ENCODE measurements at regions not wholly inside any gene's neighbourhood (a gene's known extent, or its start where the extent isn't known, plus 50 kb on each side); places are given as distances from the start of the nearest gene placed in this dataset.

DNA sequence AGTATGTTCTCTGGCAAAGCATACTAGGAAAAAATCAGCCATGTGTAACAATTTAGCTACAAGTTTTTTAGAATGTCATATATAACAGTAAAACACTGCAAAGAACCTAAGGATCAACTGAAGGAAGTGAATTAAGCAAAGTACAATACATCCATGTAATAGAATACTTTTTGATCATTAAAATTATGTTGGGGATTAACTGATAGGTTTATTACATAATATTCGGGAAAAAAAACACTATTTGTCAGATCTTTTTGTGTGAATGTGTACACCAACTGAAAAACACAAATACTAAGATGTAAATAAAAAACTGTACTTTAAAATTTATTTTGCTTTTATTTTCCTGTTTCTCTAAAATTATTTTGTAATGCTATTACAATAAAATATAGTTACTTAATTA, 185.5 kb upstream of the DYNLRB2 start:
- no peak for DNase-seq

DNA sequence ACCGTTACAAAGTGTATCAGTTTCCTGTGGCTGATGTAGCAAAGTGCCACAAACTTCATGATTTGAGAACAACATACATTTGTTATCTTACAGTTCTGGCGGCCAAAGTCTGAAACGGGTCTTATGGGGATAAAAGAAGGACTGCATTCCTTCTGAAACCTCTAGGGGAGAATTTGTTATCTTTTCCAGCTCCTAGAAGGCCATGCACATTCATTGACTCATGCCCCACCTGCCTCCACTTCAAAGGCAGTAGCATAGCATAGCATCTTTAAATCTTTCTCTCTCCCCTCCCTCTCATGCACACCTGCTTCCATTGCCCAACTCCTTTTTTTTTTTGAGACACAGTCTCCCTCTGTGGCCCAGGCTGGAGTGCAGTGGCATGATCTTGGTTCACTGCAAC, 190.7 kb upstream of the DYNLRB2 start:
- DNase-seq: no peak

DNA sequence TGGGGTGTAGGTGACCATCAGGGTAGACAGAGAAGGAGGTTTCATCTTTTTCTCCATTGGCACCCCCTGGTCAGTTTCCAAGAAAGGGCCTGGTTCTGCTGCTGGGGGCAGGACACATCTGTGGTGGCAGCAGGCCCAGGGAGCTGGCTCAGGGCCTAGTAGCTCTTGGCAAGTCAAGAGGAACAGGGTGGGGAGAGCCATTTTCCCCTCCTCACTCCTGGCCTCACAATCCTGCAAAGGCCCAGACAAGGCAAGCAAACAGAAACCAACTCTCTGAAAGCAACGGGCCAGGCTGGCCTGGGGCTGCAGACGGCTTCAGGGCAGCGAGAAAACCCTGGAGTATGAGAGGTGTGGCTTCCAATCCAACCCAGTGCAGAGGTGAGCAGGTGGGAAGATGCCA, 192.9 kb upstream of the DYNLRB2 start:
- no peak for DNase-seq

DNA sequence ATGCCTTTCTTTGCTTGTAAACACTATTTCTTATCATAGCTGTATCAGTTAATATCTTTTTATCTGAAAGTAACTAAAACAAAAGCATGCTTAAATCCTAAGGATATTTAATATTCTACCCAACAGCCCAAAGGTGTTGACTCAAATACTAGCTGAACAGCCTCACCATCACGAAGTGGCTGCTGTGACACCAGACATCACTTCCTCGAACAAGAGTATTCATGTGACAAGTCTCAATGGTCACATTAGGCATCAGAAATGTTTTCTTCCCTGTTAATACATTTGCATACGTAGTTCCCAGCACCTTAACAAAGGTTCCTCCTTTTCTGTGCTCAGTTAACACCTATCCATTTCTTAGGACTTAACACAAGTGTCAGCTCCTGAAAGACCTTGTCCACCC, 193.8 kb upstream of the DYNLRB2 start:
- no peak for DNase-seq

DNA sequence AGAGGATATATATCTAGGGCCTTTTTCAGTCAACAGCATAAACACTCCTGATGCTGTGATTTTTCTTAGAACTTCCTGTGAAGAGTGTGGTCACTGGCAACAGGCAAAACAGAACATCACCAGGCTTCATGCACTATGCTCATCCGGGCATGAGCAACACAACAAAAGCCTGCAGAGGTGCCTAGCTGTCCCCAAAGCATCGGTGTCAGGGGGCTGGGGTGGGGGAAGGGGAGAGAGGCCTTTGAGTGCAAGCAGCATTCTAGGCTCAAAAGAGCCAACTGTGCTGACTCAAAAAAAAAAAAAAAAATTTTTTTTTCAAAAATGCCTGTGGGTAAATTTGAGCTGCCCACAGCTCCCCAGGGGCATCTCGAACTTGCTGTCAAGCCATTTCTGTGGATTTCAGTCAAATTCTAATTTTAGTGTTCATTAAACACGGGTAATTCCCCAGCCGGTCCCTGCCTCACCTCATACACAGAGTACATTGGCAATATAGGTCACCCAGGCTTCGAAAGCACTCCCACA, 194.6 kb upstream of the DYNLRB2 start:
- DNase-seq: no peak

DNA sequence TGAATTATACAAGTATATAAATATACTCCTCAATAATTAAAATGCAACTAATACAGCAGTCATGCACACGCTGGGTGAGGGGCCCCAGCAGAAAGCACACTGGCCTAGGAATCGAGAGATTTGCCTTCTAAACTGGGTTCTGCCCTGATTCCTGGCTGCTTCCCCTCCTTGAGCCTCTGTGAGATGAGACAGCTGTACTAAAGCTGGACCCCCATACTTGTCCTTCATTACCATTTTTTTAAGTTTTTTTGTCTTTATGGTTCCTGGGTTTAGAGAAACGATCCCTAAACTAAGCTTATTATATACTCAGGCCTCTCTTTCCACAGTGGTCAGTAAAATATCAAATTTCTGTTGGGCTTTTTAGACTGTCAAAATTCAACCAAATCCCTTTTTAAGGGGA, 195.1 kb upstream of the DYNLRB2 start:
- no peak for DNase-seq

DNA sequence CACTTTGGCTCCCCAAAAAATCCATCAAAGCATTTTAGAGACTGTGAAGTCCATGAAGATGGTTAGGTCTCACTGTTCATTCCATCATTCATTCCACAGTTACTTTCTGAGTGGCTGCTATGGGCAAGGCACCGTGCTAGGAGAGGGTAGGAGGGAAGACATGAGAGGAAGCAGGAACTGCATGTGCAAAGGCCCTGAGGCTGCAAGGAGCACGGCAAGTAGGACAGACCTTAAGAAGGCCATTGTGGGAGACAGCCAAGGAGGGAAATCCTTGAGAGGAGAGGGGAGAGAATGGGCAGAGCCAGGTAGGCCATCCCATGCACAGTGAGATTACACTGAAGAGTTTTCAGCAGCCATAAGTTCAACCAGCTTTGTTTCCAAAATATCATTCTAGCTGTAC, 196.2 kb upstream of the DYNLRB2 start:
- DNase-seq: no peak

DNA sequence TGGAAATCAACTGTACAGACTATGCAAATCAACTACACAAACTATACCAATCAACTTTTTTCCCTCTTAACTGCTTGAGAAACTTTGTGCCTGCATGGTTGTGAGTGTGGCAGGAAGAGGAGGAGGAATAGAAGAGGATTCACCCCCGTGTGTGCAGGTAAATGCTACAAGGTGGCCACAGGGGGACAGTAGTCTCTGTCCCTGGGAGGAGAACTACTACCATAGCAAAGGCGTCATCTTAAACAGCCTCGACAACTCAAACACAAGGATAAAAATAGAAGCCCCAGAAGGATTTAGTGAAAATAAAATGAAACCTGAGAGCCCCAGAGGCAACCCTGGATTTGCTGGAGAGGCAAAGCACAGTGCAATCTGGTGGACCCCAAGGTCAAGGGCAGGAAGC, 199.5 kb upstream of the DYNLRB2 start:
- DNase-seq: no peak

DNA sequence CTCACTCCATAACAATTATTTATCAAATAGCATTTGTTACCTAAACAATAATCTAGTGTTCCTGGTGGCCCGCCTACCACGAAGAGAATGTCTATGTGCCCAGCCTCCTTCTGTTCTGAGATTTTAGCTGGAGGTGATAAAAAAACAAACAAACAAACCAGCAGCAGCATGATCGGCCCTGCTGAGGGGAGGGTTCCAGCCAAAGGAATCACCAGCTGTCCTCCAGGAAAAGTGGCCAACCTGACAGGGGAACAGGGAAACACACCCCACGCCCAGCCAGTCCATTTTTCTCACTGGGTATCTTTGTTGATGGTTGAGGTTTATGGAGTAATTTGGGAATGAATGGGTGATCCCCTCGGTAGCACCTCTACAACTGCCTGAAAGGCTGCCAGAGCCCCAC, 203.0 kb upstream of the DYNLRB2 start:
- no peak for DNase-seq

DNA sequence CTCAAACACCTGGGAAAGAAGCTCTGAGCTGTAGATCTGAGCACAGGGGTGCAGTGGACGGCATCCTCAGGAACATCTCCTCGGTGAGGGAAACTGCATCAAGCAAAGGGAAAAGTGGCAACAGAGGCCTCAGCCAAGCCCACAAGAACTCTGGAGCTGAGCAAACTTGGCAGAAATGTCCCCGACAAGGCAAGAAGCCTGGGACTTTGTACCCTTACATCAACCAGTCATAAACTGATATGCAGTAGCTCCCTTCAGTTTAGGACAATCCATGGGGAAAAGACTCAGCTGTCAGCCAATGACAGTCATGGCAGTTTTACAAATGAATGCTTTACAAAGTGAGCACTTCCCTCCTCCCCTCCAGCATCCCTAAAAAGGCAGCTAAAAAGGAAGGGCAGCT, 210.0 kb upstream of the DYNLRB2 start:
- DNase-seq: no peak

DNA sequence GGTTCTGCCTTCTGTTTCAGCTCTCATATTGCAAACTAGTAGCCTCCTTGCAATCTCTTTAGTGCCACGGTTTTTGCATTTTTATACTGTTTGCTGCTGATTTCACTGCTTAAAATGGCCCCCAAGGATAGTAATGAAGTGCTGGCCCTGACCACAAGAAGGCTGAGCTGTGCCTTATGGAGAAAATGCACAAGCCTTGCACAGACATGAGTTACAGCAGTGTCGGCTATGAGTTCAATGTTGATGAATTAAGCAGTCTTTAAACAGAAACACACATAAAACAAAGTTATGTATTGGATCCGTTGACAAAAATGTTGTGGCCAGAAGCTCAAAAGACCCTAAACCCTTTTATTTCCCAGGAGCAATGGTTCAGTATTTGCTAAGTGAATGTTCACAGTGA, 210.6 kb upstream of the DYNLRB2 start:
- no peak for DNase-seq

DNA sequence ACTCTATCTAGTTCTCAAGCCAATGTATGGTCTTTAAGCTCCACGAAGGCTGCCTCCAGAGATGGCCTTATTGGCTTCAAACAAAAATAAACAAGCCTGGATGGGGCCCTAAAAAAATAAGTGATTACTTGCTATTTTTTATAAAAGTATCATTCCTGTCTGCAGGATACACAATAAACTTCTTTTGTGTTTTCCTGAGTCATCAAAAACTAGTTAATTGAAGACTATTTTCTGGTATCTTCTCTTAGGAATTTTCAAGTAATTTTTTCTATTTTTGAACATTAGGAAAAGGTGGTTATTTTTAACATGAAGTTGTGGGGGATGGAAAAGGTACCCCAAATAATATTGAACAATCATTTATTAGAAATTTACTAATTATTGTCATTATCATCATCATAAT, 213.1 kb upstream of the DYNLRB2 start:
- no peak for DNase-seq

DNA sequence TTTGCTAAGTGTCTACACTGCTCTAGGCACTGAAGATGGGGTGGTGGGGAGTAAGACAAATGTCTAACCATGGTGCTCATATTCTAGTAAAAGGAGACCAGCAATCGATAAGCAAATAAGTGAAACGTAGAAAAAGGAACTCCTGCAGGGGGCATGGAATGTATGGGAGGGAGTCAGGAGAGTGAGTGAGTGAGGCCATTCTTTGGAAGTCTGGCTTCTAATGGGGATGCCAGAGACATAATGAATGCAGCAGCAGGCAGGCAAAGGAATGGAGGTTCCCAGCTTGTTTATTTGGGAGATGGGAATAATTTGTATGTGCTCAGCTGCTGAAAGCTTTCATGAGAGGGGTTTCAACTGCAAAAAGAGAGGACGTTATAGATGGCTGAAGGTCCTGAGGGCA, 216.4 kb upstream of the DYNLRB2 start:
- DNase-seq: no peak

DNA sequence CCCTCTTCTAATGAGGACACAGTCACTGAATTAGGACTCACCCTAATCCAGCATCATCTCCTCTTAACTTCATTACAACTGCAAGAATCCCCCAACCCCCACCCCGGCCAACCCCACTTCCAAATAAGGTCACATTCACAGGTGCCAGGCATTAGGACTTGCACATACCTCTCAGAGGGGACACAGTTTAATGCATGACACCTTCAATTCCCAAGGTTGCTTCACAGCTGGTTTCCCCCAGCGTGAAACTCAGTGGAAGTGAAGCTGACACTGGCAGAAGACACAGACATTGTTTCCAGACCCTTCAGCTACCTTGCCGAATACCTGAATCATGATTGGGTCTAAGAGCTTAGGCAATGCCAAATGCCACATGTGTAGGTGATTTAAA, 217.0 kb upstream of the DYNLRB2 start:
- no peak for DNase-seq

DNA sequence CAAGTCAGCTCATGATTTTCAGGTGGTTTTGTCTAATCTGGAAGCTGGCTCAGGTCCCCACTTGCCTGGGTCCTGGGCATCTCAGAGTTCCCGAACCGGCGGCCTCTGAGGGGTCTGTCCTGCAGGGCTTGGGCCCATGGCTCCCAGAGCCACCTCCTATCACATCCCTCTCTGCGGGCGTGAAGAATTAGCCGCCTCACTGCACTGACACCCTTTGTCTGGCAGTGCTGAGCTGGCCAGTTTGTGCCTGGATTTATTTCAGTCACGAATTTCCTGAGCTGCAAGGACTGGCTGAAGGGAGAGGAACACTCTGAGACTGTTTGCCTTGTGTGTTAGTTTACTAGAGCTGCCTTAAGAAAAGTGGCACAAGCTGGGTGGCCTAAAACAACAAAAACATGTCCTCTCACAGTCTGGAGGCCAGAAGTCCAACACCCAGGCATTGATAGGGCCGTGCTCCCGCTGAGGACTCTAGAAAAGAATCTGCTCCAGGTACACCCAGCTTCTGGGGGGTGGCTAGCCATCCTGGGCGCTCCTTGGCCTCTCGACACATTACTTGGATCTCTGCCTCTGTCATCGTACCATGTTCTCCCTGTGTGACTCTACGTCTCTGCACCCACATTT, 217.5 kb upstream of the DYNLRB2 start:
- DNase-seq: no peak

DNA sequence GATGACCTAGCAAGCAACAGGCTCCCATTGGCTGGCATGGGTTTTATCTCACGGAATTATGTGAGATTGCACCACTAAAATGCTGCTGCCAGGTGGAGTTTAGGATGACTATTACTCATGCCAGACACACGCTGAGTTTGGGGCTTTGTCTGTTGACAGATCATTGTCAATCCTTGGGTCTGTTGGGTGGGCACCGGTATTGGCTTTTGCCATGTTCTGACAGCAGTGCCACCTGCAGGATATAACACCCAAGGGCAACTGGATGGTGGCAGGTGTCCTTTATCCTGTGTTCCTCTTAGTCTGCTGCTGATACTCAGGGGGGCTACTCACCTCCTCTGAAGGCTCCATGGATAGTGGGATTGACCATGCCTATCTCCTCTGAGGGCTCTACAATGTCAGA, 221.6 kb upstream of the DYNLRB2 start:
- no peak for DNase-seq

DNA sequence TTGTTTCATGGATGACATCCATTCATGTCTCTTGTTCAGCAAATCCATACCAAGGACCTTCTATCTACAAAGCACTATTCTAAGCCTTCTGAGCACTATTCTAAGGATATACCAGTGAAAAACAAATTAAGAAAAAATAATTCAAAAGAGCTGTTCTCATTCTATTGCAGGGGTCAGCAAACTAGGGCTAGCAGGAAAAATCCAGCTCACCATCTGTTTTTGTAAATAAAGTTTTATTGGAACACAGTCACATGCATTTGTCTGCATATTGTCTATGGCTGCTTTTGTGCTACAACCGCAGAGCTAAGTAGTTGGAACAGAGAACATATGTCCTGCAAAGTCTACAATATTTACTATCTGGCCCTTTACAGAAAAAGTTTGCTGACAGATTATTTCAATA, 222.7 kb upstream of the DYNLRB2 start:
- DNase-seq: no peak

DNA sequence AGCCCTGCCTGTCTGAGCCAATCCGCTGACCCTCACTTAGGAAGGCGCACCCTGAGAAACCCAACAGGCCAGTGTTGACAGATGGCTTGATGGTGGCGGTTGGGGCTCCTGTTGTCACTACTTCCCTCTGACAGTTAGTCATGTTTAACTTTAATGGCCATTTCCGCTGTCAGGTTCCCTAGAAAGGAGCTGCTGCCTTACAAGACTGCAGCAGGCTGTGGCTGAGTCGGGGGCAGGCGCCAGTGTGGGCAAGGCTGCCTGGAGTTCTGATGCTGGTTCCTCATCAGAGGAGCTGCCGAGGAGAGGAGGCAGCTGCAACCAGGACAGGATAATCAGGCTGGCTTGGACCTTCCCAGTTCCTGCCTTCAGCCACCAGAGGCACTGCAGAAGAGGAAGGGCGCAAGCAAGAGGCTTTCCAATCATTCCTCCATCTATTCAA, 223.2 kb upstream of the DYNLRB2 start:
- DNase-seq: no peak

DNA sequence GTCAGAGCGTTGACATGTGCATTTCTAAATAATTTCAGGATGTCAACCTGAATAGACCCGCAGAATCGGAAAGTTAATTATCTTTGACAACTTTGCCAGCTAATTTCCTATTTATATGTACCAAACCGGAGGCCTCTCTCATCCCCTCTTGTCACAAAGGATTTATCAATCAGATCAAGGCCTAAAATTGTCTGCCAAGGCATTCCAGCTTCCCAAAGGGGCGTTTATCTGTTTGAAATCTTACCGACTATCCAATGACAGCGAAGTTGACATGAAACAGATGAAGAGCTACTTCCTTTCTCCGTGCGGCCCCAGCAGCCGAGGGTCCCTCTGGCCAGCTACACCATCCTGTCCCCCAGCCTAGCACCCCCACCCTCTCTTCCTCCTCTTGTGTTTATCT, 223.7 kb upstream of the DYNLRB2 start:
- no peak for DNase-seq

DNA sequence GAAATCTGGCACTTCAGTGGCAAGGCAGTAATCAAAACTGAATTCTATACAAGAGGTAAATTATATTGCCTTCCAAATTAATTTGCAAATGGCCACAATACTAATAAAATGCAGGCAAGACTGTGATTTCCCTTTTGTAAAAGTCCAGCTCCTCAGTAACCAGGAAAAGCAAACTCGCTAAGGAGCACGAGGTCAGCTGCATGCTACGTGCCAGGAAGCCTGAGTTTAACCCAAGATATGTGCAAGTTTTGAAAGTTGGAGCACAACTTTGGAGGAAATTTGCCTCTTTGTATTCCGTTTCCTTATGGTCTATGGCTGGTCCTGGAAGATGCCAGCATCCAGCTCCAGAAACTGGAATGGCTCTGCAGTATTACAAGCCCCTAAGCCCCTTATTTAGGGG, 226.8 kb upstream of the DYNLRB2 start:
- no peak for DNase-seq

DNA sequence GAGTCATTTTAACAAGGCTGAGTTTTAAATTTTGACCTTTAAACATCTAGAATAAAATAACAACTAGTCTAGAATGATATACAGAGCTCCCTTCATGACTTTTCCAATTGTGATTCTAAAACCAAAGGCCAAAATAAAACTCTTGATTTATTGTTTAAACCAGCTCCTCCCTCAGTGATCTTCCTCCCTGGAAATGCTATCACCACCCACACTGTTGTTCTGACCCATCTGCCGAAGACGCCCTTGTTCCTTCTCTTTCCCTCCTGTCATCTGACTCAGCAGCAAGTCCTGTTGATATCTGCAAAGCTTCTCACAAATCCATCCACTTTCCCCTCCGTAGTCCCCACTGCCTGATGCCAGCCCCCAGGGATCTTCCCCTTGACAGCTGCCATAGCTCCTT, 231.6 kb upstream of the DYNLRB2 start:
- DNase-seq: no peak

DNA sequence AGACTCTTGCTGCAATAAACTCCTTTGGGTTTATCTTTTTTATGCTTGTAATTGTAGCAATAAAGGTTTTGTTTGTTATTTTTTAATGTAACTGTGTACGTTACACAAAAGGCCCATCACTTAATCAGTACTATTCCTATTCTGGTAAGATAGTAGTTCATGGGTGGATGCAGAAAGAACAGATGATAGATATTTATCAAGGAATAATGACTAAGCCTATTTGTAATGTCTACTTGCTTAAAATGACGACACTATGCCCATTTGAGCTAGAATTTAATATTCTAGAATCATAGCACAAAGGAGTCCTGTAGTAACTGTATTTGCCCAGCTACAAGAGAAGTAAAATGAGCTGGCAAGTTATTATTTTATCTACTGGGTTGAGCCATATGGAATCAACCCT, 235.4 kb upstream of the DYNLRB2 start:
- no peak for DNase-seq

DNA sequence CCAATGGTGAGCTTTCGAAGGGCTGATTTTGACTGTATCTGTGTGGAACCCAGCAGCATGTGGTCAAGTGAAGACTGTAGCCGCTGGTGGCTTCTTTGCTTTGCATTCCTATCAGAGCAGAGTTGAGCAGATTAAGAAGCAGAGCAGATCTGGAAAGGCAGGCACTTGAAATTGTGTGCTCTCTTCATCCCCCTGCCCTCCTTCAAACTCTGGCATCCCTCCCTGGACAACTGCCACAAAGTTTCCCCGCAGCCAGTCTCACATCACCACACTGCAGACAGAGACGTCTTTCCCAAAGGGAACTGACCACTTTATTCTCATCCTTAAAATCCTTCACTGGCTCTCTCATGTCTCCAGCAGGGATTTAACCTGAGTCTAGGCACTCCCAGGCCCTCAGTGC, 237.1 kb upstream of the DYNLRB2 start:
- no peak for DNase-seq

DNA sequence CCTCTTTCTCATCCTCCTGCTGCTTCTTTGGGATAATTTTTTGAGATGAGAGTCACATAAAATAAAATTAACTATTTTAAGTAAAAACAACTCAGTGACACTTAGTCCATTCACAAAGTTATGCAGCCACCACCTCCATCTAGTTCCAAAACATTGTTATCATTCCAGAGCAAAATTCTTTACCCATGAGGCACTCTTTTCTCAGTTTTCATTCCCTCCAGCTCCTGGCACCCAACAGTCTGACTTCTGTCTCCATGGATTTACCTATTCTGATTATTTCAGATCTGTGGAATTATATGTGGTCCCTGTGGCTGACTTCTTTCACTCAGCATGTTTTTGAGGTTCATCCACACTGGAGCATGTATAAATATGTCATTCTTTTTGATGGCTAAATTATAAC, 239.9 kb upstream of the DYNLRB2 start:
- DNase-seq: no peak

DNA sequence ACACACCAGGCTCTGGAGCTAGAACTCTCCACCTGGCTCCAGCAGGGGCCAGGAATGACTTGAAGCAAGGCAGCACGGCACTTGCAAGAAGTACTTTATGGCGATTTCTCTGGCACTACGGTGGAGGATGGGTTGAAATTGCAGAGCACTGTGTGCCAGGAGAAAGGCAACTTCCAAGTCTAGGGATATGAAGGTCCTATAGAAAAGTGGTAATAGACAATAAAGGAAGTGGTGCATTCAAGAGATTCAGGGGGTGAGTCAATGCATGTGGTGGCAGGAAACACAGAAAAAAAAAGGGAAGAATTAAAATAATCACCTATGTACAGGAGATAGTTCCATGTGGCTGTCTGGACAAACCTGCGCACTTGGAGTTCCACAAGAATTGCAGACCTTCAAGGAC, 240.3 kb upstream of the DYNLRB2 start:
- no peak for DNase-seq

DNA sequence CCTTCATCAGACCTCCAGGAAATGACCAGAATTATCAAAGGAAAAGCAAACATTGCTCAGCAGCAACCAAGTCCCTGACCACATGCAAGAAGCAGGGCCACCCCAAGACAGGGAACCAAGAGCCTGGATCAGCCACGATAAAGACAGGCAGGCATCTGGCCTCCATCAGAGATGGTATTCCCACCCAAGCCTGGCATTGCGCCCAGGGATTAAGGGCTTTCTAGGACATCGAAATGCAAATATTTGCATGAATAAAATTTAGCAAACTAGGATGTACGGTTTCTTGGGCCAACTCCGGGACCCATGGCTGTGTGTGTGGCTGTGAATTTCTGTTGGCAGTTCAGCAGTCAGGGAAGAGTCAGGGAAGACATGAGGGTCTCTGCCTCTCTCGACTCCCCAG, 241.4 kb upstream of the DYNLRB2 start:
- DNase-seq: no peak

All from AML-193 (cell line).